ENCODE measurements at regions not wholly inside any gene's neighbourhood (a gene's known extent, or its start where the extent isn't known, plus 50 kb on each side); places are given as distances from the start of the nearest gene placed in this dataset.
A peak's percentile ranks its signal among the peaks of the same experiment; 100 is the strongest.

DNA sequence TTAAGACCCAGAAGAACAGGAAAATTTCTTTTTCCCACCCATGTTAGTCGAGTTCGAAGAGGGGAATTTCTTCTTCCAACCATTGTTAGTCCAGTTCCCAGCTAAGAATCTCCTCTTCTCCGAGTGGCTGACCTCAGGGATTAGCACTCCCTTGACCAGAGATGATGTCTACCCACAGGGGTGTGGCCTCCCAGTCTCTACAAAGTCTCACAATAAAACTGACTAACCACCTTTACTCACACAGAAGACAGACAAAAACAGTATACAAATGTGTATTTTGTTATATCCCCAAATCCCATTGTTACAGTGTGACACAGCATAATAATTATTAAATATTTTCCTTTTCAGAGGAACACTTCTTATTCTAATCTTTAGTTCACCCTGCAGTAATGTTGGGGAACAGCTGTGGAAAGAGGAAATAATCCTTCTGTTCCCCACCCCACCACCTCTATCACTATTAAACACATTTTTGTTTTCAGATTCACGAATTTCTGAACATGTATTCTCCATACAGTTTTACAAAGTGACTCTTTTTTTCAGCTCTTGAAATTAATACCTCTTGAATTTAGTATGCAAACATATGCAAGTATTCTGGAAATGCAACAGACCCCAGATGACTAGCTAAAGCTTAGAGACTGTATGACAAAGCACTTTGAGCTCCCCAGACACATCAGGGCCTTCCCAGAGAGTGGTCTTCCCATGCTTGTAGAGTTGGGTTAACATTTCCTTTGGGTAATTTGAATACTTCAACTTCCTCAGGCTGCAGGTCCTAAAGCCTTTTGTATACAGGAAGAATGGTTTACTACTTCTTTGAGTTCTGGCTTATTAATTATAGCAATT, 62.5 kb upstream of the NFKB1 start:
- ATAC-seq (ENCODE audit: poor library complexity) (peak; percentile 47), DNase-seq (no peak)
- intact Hi-C loops (cut with DNase I), result no loop called here

DNA sequence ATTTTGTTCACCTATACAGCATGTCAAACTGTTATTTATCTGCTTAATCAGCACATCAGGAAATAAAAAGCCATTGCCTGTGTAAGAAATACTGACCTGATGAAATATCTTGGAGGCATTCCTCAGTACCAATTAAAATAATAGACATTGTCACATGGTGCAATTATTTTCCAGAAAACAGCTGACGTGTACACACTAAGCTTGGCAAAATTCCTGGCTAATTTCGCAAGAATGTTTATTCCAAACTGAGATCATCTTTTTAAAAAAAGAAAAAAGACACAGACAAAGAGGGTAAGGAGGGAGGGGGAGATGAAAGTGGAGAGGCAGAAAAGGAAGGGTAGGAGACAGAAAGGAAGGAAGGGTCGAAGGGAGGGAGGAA, 61.9 kb upstream of the NFKB1 start:
- intact Hi-C loops (cut with DNase I), result no loop called here
- no peak for DNase-seq
- peak; percentile 92 for ATAC-seq (ENCODE audit: poor library complexity)

DNA sequence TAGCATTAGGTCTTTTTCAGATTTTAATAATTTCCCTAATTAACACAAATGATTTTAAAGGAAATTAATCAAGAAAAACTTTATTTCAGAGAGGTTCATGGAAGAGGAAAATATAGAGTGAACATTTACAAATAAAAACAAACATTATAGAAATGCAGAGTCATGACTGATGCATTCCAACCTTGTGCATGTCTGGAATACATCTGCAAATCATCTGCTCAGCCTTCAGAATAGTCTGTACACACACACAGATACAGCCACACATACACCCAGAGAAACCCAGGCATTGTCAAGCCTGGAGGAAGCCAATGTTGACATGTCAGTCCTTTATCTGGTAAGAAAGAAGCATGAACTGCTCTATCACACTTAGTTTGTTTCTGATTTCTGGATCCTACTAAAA, 61.3 kb upstream of the NFKB1 start:
- no peak for DNase-seq
- ATAC-seq (ENCODE audit: poor library complexity), result peak; percentile 67
- intact Hi-C loops (cut with DNase I), result no loop called here

DNA sequence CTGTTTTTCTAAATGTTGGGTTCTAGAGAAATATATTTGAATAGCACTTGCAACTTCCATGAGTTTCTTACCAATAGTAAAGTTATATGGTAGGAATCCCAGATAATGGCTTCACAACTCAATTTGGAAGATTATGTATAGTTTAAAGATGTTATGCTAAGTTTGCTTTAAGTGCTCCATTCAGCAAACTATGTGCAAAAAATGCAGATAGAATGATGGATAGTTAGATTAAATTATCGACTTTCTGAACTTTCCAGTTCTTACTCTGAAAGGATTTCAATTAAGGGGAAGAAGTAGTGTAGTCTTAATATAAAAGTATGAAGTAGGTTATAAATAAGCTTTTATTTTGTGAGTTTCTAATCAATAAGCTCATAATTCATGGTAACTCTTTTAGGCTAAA, 60.7 kb upstream of the NFKB1 start:
- intact Hi-C loops (cut with DNase I), result no loop called here
- DNase-seq (no peak), ATAC-seq (ENCODE audit: poor library complexity) (no peak)

DNA sequence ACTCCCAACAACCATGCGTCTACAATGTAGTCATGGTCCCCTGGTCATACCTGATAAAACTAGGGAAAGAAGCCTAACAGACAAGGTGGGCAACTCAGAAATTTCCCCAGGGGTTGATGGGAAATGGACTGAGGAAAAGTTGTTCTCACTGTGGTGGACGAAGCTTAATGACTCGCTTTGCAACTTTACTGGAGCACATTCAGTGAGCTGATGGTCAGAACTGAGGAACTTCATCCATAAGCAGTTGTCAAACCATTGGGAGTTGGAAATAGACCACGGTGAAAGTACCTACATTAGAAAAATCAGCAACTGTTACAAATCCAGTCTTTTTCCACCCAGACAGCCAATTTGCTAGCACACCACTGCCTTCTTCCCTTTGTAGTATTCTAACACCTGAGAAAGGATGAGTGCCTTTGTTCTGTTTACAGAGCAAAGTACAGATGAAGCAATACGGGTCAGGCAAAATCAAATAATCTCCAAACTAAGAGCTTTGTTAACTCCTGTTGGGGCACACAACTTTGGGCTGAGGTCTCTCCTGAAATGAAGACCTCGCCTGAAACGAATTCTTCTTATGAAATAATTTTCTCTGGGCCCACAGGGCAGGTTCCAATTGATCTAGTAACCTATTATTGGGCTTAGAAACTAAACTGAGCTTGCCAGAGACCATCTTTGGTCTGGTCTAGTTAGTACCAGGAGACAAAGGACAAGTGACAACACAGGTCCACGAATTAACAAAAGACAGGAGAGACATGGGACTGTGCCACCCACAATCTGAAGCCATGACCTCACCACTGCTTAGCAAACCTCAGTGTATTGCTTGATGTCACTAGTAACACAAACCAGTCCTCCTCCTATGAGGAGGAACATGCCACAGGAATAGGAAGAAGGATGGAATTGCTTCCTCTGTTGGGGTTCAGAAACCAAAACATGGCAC, 58.9 kb upstream of the NFKB1 start:
- intact Hi-C loops (cut with DNase I), result no loop called here
- DNase-seq, result no peak
- no peak for ATAC-seq (ENCODE audit: poor library complexity)

DNA sequence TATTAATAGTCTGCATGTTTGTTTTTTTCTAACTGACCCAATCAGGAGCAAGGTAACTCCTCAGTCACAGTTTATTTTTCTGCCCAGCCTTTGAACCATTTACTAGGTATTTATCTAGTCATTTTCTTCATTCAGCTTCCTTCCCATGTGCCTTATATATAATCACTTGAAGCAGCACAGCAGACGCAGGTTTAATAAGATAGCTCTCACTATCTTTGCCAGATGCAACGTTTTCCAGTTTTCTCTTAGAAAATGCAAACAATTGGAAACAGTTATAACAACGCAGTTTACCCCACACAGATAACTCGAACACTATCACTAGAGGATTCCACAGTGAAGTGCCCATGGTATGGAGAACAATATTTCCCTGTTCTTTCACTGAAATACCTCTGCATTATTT, 56.4 kb upstream of the NFKB1 start:
- intact Hi-C loops (cut with DNase I), result no loop called here
- DNase-seq (no peak), ATAC-seq (ENCODE audit: poor library complexity) (no peak)

DNA sequence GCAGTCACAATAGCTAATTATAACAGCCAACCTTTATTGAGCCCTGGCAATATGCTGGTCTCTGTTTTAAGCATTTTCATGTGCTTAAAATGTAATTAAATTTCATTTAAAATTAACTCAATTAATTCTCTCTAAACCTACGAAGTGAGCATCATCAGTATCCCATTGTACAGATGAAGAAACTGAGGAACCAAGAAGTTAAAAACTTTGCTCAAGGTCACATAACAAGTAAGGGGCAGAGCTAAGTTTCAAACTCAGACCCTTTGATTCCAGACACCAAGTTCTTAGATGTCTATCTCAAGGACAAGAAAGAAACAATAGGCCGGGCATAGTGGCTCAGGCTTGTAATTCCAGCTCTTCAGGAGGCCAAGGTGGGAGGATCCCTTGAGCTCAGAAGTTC, 55.9 kb upstream of the NFKB1 start:
- intact Hi-C loops (cut with DNase I), result no loop called here
- ATAC-seq (ENCODE audit: poor library complexity), result no peak

DNA sequence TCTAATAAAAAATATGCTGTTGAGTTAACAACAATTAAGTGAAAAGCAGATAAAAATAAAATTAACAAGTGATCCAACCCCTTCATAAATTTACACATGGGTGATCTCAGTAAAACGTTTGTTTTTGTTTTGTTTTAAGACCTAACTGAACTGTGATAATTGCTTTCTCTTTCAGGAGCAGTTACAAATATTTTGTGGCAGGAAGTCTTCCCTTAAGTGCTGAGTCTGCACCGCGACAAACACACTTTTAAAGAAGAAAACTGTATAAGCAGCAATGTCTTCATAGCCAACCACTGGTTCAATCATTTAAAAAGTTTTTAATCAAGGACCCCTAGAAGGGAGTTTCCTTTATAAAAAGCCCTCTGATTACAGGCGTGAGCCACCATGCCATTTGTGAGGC, 53.7 kb upstream of the NFKB1 start:
- ATAC-seq (ENCODE audit: poor library complexity), result no peak
- intact Hi-C loops (cut with DNase I), result no loop called here
- DNase-seq, result no peak

More for the DNA sequence above, 55.9 kb upstream of the NFKB1 start:
- no peak for DNase-seq

DNA sequence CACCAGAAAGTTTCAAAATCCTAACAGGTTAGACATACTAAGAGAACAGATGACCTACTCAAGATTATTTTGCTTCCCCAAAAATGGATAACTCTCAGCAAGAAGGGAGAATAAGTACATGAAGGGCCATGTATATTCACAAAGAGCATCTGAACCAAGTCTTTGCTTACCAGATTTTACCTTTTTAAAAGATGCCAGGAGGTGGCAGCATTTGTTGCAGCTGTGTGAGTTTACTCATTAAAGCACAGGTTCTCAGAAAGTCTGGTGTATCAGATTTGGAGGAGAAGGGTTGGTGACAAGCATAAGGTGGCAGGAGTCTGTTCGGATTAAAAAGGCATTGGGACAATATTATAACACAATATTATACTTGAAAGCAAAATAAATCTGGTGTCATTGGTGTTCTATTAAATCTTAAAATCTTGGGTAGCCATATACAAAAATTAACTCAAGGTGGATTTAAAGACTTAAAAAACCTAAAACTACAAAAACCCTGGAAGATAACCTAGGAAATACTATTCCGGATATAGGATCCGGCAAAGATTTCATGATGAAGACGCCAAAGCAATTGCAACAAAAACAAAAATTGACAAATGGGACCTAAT, 51.3 kb upstream of the NFKB1 start:
- DNase-seq (no peak), ATAC-seq (ENCODE audit: poor library complexity) (peak; percentile 71)
- intact Hi-C loops (cut with DNase I), result loop anchor here (5.0 to 10.0 kb wide), 3 partner anchors 175 to 647 kb away; partner anchors contain the start of gene BDH2

DNA sequence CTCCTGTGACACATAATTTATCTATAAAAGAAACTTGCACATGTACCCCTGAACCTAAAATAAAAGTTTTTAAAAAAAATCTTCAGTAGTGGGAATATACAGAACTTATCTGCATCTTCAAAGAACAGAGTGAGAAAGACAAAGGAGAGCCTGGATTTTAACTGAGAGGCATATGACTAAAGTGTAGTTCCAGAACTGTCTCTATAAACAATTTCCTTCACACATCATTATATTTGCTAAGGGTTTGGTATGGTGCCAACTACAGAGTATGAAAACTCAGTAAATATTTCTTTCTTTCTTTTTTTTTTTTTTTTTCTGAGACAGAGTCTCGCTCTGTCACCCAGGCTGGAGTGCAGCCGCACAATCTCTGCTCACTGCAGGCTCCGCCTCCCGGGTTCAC, 49.9 kb upstream of the NFKB1 start:
- no peak for ATAC-seq (ENCODE audit: poor library complexity)
- intact Hi-C loops (cut with DNase I), result loop anchor here (5.0 to 10.0 kb wide), 3 partner anchors 174 to 646 kb away; partner anchors contain the start of gene BDH2
- DNase-seq, result no peak

Measured in Right ventricle myocardium superior (tissue), 1 donor.